Neural cell (in vitro differentiated cells): ENCODE measurements at regions not wholly inside any gene's neighbourhood (a gene's known extent, or its start where the extent isn't known, plus 50 kb on each side); places are given as distances from the start of the nearest gene placed in this dataset.
"Not testable (repeated sequence)": the region's sequence is repeated elsewhere in the genome, so short reads cannot be mapped to it uniquely, and the experiment has no call there.

Source experiments
- H2AFZ ChIP-seq: fragments of 200-600, 300-800 bp; sonication (generic), shearing (Covaris generic); 2 replicates; pipeline ENCODE4 v1.6.0; 2014; ENCODE audit warnings: low read depth, mild to moderate bottlenecking, antibody characterized with exemption, low read length, moderate library complexity
- H3F3A ChIP-seq: fragments of 200-600 bp; shearing (Covaris generic); 2 replicates; pipeline ENCODE4 v1.6.1; 2016; ENCODE audit warnings: mild to moderate bottlenecking, moderate library complexity, mixed read lengths, antibody characterized with exemption, low read length; ENCODE audit not compliant: insufficient read depth, poor library complexity, severe bottlenecking
- H3K27ac ChIP-seq: fragments of 200-600, 300-800 bp; sonication (generic), shearing (Covaris generic); 2 replicates; pipeline ENCODE4 v1.5.1; 2014; ENCODE audit warnings: mild to moderate bottlenecking, low read length, moderate library complexity
- H3K27me3 ChIP-seq: fragments of 300-800, 200-600 bp; sonication (generic), shearing (Covaris generic); 2 replicates; pipeline ENCODE4 v1.6.0; 2014; ENCODE audit warnings: mild to moderate bottlenecking, low read depth, low read length, moderate library complexity; ENCODE audit not compliant: insufficient read depth
- H3K36me3 ChIP-seq: fragments of 300-800, 200-600 bp; sonication (generic), shearing (Covaris generic); 2 replicates; pipeline ENCODE4 v1.5.1; 2014; ENCODE audit warnings: mild to moderate bottlenecking, antibody characterized with exemption, low read length, moderate library complexity; ENCODE audit not compliant: insufficient read depth
- H3K4me2 ChIP-seq: fragments of 300-800, 200-600 bp; sonication (generic), shearing (Covaris generic); 2 replicates; pipeline ENCODE4 v1.6.0; 2014; ENCODE audit warnings: mild to moderate bottlenecking, low read length
- H3K4me3 ChIP-seq: fragments of 300-800, 200-600 bp; sonication (generic), shearing (Covaris generic); 2 replicates; pipeline ENCODE4 v1.5.1; 2014; ENCODE audit warnings: mild to moderate bottlenecking, low read length, moderate library complexity
- H3K79me2 ChIP-seq: fragments of 200-600 bp; shearing (Covaris generic); replicated peaks from 2 replicates; pipeline ENCODE4 v1.6.0; 2014; ENCODE audit warnings: mild to moderate bottlenecking, low read length, moderate library complexity; ENCODE audit not compliant: insufficient read depth
- H3K9ac ChIP-seq: fragments of 300-800, 200-600 bp; sonication (generic), shearing (Covaris generic); 2 replicates; pipeline ENCODE4 v1.6.1; 2016; ENCODE audit warnings: mild to moderate bottlenecking, low read length, mixed read lengths
- H3K9me2 ChIP-seq: fragments of 200-600 bp; shearing (Covaris generic); 2 replicates; pipeline ENCODE4 v1.6.1; 2016; ENCODE audit warnings: mild to moderate bottlenecking, low read length, mixed read lengths; ENCODE audit not compliant: insufficient read depth
- H3K9me3 ChIP-seq: fragments of 200-600, 300-800 bp; sonication (generic), shearing (Covaris generic); 2 replicates; pipeline ENCODE4 v1.6.1; 2016; ENCODE audit warnings: mild to moderate bottlenecking, mixed run types, low read length, moderate library complexity, mixed read lengths
- H4K20me1 ChIP-seq: fragments of 200-600 bp; shearing (Covaris generic); 2 replicates; pipeline ENCODE4 v1.6.1; 2016; ENCODE audit warnings: mild to moderate bottlenecking, mixed run types; ENCODE audit not compliant: insufficient read depth
- CTCF ChIP-seq: fragments of 450-650 bp; IDR thresholded peaks from 2 replicates; pipeline ENCODE4 v1.5.1; 2014; ENCODE audit warnings: antibody characterized with exemption, mild to moderate bottlenecking, moderate library complexity; ENCODE audit not compliant: poor library complexity, severe bottlenecking
- EP300 ChIP-seq: fragments of 450-650 bp; conservative IDR thresholded peaks from 2 replicates; pipeline ENCODE4 v1.6.1; 2014; ENCODE audit warnings: antibody characterized with exemption, mild to moderate bottlenecking, moderate library complexity; ENCODE audit not compliant: poor library complexity, severe bottlenecking
- EZH2 ChIP-seq: fragments of 200-600, 300-800 bp; shearing (Covaris generic), sonication (generic); IDR thresholded peaks from 2 replicates; pipeline ENCODE4 v1.6.1; 2014; ENCODE audit warnings: antibody characterized with exemption, low read length, borderline replicate concordance, mild to moderate bottlenecking; ENCODE audit not compliant: insufficient read depth, poor library complexity, severe bottlenecking
- MXI1 ChIP-seq: fragments of 450-650 bp; conservative IDR thresholded peaks from 2 replicates; pipeline ENCODE4 v1.6.1; 2014; ENCODE audit warnings: antibody characterized with exemption, mild to moderate bottlenecking; ENCODE audit not compliant: poor library complexity, severe bottlenecking
- POLR2AphosphoS5 ChIP-seq: IDR thresholded peaks from 2 replicates; pipeline ENCODE4 v1.6.1; 2012
- RAD21 ChIP-seq: fragments of 450-650 bp; conservative IDR thresholded peaks from 2 replicates; pipeline ENCODE4 v1.6.1; 2014; ENCODE audit warnings: antibody characterized with exemption, mild to moderate bottlenecking, moderate library complexity
- REST ChIP-seq: IDR thresholded peaks from 2 replicates; pipeline ENCODE4 v1.6.1; 2012; ENCODE audit warnings: borderline replicate concordance
- SMC3 ChIP-seq: fragments of 450-650 bp; conservative IDR thresholded peaks from 2 replicates; pipeline ENCODE4 v1.6.1; 2014; ENCODE audit warnings: antibody characterized with exemption, mild to moderate bottlenecking, moderate library complexity; ENCODE audit not compliant: poor library complexity
- TAF1 ChIP-seq: IDR thresholded peaks from 2 replicates; pipeline ENCODE4 v1.6.1; 2012; ENCODE audit warnings: low read depth

GRCh38 chr21:27902904-27903303, 936.0 kb upstream of the ADAMTS5 start:
- H3K4me3 ChIP-seq, H2AFZ ChIP-seq, H3K36me3 ChIP-seq, H3K4me2 ChIP-seq, H3K9me2 ChIP-seq, H3K9me3 ChIP-seq, H3K79me2 ChIP-seq, H3K27me3 ChIP-seq, H3K27ac ChIP-seq, H3F3A ChIP-seq, H4K20me1 ChIP-seq, H3K9ac ChIP-seq: not testable (repeated sequence)

- not testable (repeated sequence) for H3F3A ChIP-seq, H3K4me2 ChIP-seq, H4K20me1 ChIP-seq, H3K36me3 ChIP-seq, H3K9ac ChIP-seq, H3K9me3 ChIP-seq, H3K27ac ChIP-seq, H3K9me2 ChIP-seq, H3K79me2 ChIP-seq, H3K27me3 ChIP-seq, H3K4me3 ChIP-seq, H2AFZ ChIP-seq
Observed at GRCh38 chr21:27893619-27894018, 926.7 kb upstream of the ADAMTS5 start.

- H3K4me3 ChIP-seq, H3K36me3 ChIP-seq, H3K9me2 ChIP-seq, H3K9ac ChIP-seq, H3F3A ChIP-seq, H4K20me1 ChIP-seq, H3K9me3 ChIP-seq, H3K4me2 ChIP-seq, H3K27ac ChIP-seq, H2AFZ ChIP-seq, H3K27me3 ChIP-seq, H3K79me2 ChIP-seq: not testable (repeated sequence)
Observed at GRCh38 chr21:27891495-27891894, 924.6 kb upstream of the ADAMTS5 start.

- not testable (repeated sequence) for H3K79me2 ChIP-seq, H3K4me2 ChIP-seq, H3K9ac ChIP-seq, H3K36me3 ChIP-seq, H3K27ac ChIP-seq, H3F3A ChIP-seq, H3K27me3 ChIP-seq, H3K9me3 ChIP-seq, H4K20me1 ChIP-seq, H3K4me3 ChIP-seq, H2AFZ ChIP-seq, H3K9me2 ChIP-seq
Observed at GRCh38 chr21:27887808-27888455, 921.0 kb upstream of the ADAMTS5 start.

- H3K4me3 ChIP-seq: no peak overlapping the region
- no peak for TF ChIP-seq TAF1
- no peak for TF ChIP-seq SMC3
- TF ChIP-seq RAD21: no peak
- TF ChIP-seq REST: no peak
- TF ChIP-seq MXI1: no peak
- no peak for TF ChIP-seq EZH2
- no peak for TF ChIP-seq EP300
- no peak for TF ChIP-seq CTCF
- TF ChIP-seq POLR2AphosphoS5: no peak
- no peaks in the 10 kb centered on the region for H3K36me3 ChIP-seq
- H4K20me1 ChIP-seq: no peaks in the 10 kb centered on the region
- no peak overlapping the region for H3K27ac ChIP-seq
- H2AFZ ChIP-seq: no peak overlapping the region
- H3K9me3 ChIP-seq: no peaks in the 10 kb centered on the region
- H3K79me2 ChIP-seq: no peaks in the 10 kb centered on the region
- H3K4me2 ChIP-seq: no peak overlapping the region
- H3F3A ChIP-seq: no peaks in the 10 kb centered on the region
- H3K9ac ChIP-seq: no peak overlapping the region
- H3K27me3 ChIP-seq: no peaks in the 10 kb centered on the region
- no peaks in the 10 kb centered on the region for H3K9me2 ChIP-seq
Observed at GRCh38 chr21:27885296-27885711, 918.4 kb upstream of the ADAMTS5 start.
